GM21529 (cell line): ENCODE measurements at regions not wholly inside any gene's neighbourhood (a gene's known extent, or its start where the extent isn't known, plus 50 kb on each side); places are given as distances from the start of the nearest gene placed in this dataset.

Experiments
- ATAC-seq: cut with Tn5 transposase; IDR thresholded peaks from one replicate; pipeline ENCODE4 v1.9.1; 2021; ENCODE audit not compliant: unreplicated experiment

DNA sequence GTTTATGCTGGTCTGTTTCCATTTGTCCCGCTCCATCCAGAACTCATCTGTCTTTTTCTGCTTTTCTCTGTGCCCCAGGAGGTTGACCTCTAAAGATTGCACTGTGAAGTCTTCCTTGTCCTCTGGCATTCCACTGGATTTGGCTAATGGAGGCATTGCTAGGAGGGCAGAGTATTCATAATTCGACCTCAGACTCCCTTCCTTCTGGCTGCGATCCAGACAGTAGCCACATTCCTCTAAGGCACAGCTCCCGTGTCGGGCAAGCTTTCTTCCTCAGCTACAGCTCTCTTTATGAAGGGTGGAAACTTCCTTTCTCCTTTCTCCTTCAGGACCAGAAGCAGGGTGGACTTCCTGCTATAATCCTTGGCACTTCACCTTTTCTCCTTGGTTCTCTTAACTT is 175.9 kb downstream of the BAMBI start:
- ATAC-seq = no peak

DNA sequence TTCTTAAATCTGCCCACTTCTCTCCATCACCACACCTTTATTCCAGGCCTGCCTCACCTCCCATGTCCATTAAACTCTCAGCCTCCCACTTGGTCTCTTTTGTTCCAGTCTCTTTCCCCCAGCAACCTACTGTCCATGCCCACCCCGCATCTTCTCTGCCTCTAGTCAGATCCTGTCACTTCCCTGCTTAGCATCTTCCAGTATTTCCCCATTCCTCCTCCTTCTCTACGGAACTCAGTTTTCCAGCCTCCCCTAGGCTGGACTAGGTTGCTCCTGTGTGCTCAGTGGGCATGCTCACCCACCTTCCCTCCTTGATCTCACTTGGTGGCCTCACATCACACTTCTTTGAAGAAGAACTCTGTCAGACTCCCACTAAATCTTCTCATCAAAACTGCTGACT is 179.8 kb downstream of the BAMBI start:
- no peak for ATAC-seq

DNA sequence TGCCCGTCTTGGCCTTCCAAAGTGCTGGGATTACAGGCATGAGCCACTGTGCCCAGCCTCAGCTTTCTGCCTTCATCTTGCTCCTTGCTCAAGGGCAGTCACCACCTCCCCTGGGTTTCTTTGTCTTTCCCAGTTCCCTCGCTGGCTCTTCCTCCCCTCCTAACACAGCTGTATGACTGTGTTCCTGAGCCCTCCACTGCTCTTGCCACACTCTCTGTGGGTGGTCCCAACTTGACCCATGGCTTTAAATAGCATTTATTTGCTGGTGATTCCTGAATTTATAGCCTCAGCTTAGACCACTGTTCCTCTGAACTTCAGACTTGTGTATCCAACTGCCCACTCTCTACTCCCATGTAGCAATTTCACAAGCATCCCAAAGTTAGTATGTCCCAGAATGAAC is 181.3 kb downstream of the BAMBI start:
- ATAC-seq = no peak

GRCh38 chr10:28859791-28860190 is 182.5 kb downstream of the BAMBI start:
- ATAC-seq = no peak

DNA sequence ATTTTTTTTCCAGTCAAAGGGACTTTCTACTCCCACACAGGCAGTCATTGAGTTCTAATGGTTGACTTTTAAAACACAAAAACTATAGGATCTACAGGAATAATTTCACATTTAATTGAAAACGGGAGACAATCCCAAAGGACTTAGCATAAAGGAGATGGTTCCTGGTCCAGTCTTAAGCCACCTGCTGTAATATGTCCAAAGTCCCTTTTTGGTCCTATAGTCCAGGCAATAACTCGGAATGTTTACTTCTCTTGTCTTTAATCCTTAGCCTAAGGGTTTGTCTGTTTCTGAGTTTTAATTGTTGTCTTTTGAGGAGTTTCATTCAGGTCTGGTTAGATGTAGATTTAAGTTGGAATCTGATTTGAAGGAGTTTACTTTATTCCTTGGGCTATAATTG is 184.9 kb downstream of the BAMBI start:
- no peak for ATAC-seq

- no peak for ATAC-seq
Measured at GRCh38 chr10:28869606-28870201, 192.4 kb downstream of the BAMBI start.

DNA sequence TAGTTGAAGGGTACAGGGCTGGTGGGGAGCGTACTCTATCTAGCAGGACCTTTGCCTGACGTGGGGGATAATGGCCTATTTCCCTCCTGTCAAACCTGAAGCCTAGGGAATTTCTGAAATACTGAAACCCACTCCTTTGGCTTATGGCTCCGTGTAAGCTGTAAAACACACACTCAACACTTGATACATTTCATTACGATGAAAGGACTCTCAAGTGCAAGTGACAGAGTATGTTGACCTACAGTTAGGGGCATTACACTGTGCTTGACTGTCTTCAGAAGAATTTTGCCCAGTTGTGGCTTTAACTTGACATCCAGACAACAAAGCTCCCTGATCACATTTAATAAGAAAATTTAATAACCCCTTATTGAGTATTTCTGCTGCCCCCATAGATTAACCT is 194.3 kb downstream of the BAMBI start:
- ATAC-seq = no peak

DNA sequence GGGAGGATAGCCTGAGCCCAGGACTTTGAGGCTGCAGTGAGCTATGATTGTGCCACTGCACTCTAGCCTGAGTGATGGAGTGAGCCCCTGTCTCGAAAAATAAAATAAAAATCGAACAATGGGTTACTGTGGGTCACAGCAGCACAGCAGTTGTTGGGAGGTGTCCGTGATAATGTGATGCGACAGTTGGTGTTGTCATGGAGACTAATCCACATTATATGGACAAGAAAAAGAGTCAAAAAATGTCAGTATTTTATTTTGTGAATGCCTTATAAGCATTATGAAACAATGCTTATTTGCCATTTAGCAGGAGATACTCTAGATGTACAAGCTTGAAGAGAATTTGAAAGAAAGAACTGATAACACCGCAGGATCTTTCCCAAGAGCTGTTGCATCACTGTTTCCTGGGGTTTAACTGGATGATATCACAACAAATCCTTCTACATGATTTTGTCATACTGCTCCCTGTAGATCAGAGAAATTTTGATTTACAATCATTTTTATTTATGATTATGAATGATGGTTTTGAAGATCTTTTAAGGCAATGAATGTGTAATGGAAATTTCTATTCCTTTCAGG is 195.4 kb downstream of the BAMBI start:
- no peak for ATAC-seq

GRCh38 chr10:28873540-28873939 is 196.2 kb downstream of the BAMBI start:
- ATAC-seq = no peak

DNA sequence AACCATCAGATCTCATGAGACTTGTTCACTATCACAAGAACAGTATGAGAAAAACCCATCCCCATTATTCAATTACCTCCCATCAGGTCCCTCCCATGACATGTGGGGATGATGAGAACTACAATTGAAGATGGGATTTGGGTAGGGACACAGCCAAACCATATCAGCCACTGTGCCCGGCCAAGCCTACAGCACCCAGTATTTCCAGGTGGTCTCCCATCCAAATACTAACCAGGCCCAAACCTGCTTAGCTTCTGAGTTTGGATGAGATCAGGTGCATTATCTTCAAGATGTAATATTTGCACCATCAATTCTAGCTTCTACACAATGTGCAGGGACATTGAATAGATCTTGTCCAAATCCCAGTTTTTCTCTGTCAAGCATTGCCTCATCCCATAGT is 196.9 kb downstream of the BAMBI start:
- ATAC-seq = no peak

DNA sequence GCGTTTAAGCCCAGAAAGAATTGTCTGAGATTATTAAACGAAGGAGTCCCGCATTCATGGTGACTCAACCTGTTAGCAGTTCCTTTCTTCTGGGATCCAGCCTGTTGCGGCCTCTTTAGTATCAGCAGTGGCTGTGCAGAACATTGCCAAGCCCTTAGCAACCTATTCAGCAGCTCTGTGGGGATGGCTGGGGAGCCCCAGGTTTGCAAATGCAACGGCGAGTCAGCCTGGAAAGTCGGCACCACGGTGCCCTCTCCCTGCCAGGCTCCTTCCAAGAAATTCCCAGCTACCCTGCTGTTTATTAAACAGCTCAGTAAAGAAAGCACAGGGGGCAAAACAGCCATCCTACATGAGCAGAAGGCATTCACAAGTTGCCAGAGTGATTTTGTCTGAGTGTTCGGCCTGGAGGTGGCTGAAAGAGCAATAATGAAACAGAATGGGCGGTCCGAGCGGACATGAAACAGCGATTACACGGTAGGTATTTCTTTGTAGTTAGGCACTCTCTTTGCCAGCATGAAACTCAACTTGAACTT is 198.3 kb downstream of the BAMBI start:
- ATAC-seq = no peak

- no peak for ATAC-seq
Measured at GRCh38 chr10:28878236-28878970, 201.1 kb downstream of the BAMBI start.

- ATAC-seq = no peak
Measured at GRCh38 chr10:28879246-28879645, 201.9 kb downstream of the BAMBI start.

- no peak for ATAC-seq
Measured at GRCh38 chr10:28879875-28880682, 202.8 kb downstream of the BAMBI start.

- no peak for ATAC-seq
Measured at GRCh38 chr10:28880683-28880950, 203.3 kb downstream of the BAMBI start.

DNA sequence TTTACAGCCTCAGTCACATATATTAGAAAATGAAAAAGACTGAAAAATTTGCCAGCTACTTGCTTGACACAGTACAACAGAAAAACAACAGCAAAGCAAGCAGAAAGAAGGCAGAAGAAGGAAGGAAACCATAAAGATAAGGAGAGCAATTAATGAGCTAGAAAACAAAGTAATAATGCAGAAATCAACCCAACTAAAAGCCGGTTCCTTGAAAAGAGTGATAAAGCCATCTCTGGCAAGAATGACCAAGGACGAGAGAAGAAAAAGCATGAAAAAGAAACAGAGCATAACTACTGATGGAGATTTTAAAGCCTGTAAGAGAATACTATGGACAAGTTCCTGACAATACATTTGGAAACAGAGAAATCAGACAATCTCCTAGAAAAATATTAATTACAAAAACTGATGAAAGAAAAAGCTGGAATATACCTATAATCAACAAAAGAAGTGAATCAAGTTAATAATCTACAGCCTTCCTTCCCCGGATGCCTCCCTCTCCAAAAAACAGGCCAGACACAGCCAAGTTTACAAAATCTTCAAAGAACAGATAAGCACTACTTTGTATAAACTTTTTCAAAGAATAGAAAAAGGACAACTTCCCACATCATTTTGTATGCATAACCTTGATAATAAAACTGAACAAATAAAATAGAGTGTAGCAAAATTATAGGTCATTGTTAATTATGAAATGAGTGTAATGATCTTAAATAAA is 204.0 kb downstream of the BAMBI start:
- no peak for ATAC-seq

DNA sequence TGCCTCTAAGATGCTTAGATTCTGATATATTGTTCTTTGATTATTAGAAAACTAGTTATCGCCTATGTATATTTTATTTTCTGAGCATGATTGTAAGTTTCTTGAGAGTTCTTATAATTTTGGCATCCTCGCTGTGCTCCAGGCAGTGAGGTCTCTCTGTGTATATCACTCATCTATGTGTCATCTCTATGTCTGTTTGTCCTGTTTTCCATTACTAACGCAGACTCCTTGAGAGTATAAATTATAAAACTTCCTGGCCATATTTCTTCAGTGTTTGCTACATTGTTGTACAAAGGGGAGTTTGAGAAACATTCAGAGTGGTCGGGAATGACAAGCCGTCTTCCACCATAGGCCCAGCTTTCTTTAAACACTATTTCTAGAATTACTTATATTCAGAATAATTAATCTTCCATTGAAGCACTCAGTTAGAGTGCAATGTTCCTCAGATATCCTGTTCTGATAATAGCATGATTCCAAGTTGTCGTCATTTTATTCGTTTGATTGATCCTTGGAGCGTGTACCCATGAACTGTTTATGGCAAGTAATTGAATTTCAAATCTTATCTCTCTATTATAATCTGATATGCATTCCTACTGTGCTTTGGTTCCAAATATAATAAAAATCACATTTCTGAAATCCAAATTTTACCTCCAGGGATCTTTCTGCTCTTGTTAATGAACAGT is 206.6 kb downstream of the BAMBI start:
- ATAC-seq = no peak

DNA sequence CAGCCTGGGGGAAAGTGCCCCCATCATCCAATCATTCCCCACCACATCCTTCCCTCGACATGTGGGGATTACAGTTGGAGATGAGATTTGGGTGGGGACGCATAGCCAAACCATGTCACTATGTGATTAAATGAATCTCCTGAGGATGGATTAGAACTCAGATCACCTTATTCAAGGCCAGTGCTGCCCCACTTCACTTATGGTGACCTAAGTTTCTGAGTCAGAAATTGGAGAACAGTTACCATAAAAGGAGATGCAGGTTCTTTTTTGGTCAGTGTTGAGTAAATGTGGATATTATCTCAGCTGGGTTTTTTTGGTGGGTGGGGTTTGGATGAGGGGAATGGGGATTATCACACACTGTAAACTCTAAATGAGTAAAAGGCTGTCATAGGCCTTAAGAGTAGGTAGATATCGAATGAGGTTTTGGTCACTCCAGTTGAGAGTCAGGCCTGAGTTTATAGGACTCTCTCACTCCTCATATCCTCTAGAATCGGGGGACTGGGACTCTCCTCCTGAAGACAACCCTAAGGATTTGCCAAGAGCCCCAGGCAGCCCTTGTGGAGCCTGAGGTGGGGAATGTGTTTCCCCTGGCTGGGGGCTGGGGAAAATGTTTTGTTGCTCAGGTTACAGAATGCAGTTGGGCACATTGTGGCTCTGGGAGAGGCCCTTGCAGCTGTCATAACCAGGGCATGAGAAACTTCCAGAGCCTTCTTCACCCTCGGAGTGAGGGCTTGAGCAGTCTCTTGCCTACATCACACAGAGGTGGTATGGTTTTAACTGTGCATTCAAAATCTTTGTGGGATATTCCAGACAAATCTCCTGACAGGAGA is 213.0 kb downstream of the BAMBI start:
- ATAC-seq = no peak

DNA sequence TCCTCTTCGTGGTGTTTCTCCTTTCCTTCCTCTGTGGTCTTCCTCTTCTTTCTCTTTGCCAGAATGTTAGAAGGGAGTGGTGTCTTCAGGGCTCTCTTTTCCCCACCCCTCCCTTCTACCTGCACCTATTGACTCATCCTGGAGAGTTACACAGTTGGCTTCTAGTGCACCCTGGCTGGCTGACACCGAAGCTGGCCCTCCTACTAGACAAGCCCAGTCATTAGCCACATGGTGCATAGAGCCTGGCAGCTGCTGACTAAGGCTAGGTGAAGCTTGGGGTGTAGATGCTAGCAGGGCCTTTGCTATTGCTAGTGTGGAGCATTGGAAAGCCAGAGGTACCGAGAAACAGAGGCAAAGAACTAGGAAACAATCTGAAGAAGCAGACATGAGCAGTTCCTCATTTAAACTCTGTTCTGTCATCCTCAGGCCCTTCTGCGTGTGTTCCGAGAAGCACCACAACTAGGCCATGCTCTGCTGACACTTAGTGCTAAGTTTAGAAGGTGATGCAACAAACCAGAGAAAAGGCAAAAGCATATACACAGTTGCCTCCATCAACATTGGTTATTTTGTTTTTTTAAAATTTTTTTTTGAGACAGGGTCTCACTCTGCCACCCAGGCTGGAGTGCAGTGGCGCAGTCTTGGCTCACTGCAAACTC is 213.9 kb downstream of the BAMBI start:
- no peak for ATAC-seq
